NCI-H345 (cell line): ENCODE measurements at regions not wholly inside any gene's neighbourhood (a gene's known extent, or its start where the extent isn't known, plus 50 kb on each side); places are given as distances from the start of the nearest gene placed in this dataset.

Experiments used
- DNase-seq: peaks from one replicate; lab custom pipeline; 2025; lab: John Stamatoyannopoulos, UW

GRCh38 chr2:38203446-38203810 lies 127.5 kb upstream of the CYP1B1 start:
- DNase-seq, result no peak

DNA sequence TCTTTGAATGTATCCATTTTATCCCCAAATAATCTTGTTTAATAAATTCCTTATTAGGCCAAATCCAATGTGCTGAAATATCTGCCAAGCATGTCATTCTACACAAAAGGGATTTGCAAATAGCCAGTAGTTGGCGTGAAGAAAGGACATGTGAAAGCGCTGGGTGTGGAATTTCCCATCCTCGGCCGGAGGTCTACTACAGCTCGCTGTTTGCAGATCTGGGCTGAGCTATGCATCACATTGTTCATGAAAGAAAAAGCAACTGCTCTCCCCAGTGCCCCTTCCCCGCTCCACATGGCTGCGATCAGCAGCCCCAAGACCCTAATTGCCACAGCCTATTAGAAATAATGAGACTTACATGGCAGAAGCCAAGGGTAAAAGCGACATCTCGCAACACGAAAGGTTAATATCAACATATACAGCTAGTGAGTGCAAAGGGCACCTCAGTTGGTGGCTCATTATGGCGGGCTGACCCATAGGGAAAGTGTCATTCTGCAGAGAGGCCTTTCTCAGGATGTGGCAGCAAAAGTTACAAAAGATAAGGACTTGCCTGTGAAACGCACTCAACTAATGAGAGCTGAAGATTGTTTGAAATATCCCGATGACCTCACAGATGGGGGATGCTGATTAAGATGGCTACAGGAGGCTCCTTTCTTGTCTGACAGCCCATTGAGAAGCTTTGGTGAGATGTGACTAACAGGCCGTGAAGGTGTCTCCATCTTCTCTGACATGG lies 126.9 kb upstream of the CYP1B1 start:
- DNase-seq, result no peak

GRCh38 chr2:38201784-38202183 lies 125.8 kb upstream of the CYP1B1 start:
- no peak for DNase-seq

GRCh38 chr2:38200598-38200997 lies 124.6 kb upstream of the CYP1B1 start:
- no peak for DNase-seq

- no peak for DNase-seq
Observed at GRCh38 chr2:38199127-38199526, 123.2 kb upstream of the CYP1B1 start.

- DNase-seq, result no peak
Observed at GRCh38 chr2:38194751-38195150, 118.8 kb upstream of the CYP1B1 start.

GRCh38 chr2:38192976-38193375 lies 117.0 kb upstream of the CYP1B1 start:
- no peak for DNase-seq

DNA sequence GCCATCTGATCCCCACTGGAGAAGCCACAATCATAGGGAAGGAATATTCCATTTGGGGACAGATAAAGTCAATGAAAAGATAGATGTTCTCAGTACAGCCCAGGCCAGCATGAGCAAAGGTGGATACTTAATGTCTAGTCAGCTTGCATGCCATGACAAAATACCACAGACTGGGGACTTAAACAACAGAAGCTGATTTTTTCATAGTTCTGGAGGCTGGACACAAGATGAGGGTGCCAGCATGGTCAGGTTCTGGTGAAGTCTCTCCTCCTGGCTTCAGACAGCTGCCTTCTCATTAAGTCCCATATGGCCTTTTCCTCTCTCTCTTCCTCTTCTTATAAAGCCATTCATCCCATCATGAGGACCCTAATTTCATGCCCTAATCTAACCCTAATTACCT lies 116.1 kb upstream of the CYP1B1 start:
- no peak for DNase-seq

DNA sequence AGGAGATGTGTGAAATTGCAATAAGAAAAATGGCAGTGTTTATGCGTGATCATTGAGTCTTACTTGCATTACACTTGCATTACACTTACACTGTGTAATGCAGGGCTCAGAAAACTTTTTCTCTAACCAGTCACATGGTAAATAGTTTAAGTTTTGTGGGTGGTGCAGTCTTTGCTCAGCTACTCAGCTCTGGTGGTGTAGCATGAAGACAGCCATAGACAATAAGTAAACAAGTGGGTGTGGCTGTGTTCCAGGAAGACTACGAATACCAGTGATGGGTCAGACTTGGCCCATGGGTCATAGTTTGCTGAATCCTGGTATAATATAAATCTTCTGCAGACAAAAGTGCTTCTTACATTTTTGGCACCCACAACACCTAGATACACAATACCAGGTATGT lies 115.6 kb upstream of the CYP1B1 start:
- DNase-seq, result no peak

- DNase-seq, result no peak
Observed at GRCh38 chr2:38190542-38191218, 114.7 kb upstream of the CYP1B1 start.

DNA sequence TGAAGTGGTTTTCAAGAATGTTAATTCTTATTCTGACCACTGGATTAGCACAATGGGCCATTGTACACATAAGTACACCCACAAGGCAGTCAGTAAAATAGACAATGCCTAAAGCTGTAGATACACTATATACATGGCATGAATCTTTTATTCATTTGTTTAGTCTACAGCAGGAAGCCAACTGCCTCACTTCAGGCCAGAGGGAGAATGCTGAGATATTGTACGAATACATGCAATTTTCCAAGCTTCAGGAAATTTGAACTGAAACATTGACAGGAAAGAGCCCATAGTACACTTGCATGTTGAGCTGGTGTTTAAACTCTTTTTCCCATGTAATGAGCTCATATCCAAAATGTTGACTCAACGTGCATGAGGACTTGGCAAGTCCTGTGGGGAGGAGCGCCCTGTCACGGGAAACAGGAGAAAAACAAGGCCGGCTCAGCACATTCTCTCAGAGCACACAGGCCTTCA lies 111.6 kb upstream of the CYP1B1 start:
- peak; percentile 84 for DNase-seq

DNA sequence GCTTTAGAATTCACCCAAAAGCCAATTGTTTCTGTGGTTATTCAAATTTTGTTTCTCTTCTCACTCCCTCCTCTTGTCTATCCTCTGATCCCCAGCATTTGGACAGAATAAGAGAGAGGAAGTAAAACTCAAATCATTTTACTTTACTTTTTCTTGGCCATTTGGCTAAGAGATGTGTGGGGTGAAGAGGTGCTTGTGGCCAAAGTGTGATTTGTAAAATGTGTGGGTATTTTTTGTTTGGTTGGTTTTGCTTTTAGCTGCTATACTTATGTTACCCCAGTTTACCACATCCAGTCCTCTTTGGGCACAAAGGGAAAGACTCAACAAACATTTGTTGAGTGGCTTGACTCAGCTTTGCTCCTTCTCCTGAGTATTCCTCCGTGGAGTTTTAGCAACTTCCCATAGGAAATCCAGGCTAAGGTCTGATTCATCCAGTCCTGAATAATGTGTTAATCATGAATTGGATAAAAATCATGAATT lies 109.1 kb upstream of the CYP1B1 start:
- DNase-seq, result no peak

DNA sequence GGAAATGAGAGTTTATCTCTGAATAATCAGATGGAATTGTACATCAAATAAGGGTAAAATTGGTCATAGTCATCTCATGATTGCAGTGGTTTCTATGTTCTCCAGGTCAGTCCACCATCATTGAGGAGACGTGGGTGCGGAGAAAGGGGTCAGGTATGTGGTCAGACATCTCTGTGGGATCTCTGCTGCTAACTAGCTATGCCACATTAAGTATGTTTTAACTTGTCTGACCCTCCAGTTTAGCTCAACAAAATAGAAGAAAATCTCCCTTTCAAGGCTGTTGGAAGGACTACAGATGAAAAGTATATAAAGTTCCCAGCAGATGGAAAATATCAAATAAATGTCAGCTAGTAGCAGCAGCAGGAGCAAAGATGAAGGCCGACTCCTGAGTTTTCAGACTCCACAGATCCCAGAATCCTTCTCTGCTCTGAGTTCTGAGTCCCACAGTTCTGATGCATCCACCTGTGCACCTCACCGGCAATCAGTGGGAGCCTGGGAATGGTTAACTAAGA lies 106.6 kb upstream of the CYP1B1 start:
- DNase-seq, result no peak

- no peak for DNase-seq
Observed at GRCh38 chr2:38181806-38182491, 106.0 kb upstream of the CYP1B1 start.

DNA sequence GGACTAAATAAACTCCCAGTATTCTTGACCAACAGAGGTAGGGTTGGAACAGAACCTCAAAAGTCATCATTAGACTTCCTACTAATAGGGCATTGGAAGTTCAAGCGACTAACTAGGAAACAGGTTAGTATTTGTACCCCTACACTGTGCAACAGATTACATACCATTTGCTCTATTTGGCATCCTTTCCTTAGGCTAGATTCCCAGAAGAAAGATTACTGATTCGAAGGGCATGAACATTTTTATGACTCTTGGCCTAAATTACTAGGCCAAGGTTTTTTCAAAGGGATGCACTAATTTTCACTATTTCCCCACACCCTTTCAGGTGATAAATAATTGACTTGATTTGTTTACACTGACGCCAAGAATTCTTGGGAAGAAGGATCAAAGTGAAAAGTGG lies 104.8 kb upstream of the CYP1B1 start:
- DNase-seq, result no peak

DNA sequence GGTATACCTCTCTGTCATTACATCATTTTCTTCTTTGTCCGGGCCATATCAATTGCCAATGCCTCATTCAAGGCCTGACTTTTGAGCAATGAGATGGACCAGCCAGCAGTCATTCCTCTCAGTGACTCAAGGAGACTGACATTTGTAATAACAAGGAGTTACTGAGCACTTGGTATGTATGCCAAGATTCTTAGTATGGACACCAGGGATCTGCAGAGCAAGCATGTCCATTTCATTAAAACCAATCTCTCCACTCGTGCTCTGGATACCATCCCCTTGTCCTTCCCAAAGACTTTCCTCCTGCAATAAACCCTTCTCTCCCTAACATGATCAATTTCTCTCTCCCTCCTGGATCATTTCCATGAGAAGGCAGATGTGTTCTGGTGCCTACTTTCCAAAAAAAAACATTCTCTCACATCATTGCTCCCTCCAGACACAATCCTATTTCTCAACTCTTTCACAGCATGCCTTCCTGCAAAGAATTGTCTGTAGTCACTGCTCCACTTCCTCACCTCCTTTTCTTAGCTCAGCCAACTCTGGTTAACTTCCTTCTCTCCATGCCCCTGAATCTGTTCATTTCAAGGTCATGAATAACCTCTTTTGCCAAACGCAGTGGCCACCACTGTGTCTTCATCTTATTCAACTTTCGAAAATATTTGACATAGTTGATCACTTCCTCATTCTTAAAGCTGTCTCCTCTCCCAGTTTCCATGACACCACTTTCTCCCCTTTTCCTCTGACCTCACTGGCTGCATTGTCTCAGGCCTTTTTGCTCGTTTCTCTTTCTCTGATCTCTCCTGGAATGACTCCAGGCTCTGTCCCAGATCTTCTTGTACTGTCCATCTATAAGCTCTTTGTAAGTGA lies 102.8 kb upstream of the CYP1B1 start:
- DNase-seq, result no peak

- no peak for DNase-seq
Observed at GRCh38 chr2:38178119-38178518, 102.2 kb upstream of the CYP1B1 start.

DNA sequence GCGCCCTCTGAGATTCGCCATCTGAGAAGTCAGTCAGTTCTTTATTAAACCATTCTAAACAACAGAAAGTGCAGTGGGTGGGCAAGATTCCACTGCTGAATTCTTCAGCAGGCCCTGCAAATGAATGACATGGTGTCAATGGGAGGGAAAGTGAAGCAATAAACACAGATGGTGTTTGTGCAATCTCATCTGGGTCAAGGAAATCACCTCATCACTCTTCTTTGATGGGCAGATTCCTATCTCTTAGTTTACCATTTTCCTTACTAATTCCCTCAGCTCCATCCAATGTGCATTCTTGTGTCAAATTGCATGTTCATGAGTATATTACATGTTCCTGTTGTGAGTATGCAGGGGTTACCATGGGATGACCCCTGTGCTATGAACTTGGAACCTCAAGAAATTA lies 100.7 kb upstream of the CYP1B1 start:
- DNase-seq, result no peak

GRCh38 chr2:38174646-38175423 lies 98.9 kb upstream of the CYP1B1 start:
- no peak for DNase-seq

- no peak for DNase-seq
Observed at GRCh38 chr2:38174131-38174530, 98.2 kb upstream of the CYP1B1 start.

DNA sequence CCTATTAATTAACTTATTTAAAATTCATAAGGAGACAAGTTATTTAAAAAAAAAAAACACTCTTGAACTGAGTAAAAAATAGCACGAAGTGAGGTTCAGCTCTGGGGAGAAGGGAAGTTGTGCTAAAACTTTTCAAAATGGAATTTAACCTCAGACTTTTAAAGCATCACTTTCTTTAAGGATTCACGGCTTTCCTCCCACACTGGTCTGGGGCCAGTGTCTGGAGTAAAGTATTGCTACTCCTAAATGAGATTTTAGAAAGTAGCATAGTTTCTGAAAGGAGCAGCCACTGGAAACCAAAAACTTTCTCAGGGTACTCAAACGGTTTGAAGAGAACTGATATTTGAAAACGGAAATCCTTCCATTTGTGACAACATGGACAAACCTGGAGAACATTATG lies 97.7 kb upstream of the CYP1B1 start:
- DNase-seq, result no peak
